NCI-H1930 (cell line): ENCODE measurements at regions not wholly inside any gene's neighbourhood (a gene's known extent, or its start where the extent isn't known, plus 50 kb on each side); places are given as distances from the start of the nearest gene placed in this dataset.
A peak's percentile ranks its signal among the peaks of the same experiment; 100 is the strongest.
"Not testable (repeated sequence)": the region's sequence is repeated elsewhere in the genome, so short reads cannot be mapped to it uniquely, and the experiment has no call there.

Experiments
- DNase-seq, 2 experiments: peaks; one replicate each; lab custom pipeline; 2025; lab: John Stamatoyannopoulos, UW

DNA sequence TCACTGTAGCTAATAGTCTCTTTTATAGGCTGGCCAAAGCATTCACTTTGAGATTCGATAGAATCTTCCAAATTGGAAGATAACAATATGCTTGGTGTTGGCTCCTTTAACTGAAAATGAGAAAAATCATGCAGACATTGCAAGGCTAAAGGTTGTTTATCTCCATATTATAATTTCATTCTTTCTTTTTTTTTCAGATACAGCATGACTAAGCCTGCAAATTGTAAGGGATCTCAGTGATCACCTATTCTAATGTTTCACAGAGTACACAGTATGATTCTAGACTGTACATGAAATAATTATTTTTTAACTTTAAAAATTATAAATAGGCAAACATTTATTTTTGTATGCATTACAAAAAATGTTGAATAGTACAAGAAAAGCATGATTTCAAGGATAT lies 451.7 kb upstream of the DDI1 start:
- no peak for DNase-seq

DNA sequence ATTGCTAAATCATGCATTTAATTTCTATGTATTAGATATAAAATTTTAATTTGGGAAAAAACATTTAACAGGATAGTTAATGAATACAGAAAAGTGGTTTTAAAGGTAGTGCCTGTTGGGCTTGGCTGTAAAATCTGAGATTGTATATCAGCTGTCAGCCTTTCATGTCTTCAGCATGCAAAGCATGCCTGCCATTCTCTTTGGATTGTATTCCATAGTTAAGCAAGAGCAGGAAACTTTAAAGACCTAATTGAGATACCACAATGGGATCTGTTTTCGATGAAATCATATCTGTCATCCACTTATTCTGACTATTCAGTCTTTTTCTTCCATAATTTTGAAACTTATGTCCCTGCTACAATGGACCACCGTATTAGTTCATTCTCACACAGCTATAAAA lies 451.0 kb upstream of the DDI1 start:
- no peak for DNase-seq

DNA sequence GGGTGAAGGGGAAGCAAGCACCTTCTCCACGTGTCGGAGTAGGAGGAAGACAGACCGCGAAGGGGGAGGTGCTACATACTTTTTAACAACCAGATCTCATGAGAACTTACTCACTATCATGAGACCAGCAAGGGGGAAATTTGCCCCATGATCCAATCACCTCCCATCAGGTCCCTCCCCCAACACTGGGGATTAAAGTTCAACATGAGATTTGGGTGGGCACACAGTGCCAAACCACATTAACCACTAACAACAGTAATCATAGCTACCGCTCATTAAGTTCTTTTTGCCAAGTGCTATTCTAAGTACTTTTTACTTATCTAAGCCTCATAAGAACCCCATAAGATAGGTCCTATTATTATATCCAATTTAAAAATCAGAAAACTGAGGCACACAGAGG lies 450.5 kb upstream of the DDI1 start:
- DNase-seq, result no peak

DNA sequence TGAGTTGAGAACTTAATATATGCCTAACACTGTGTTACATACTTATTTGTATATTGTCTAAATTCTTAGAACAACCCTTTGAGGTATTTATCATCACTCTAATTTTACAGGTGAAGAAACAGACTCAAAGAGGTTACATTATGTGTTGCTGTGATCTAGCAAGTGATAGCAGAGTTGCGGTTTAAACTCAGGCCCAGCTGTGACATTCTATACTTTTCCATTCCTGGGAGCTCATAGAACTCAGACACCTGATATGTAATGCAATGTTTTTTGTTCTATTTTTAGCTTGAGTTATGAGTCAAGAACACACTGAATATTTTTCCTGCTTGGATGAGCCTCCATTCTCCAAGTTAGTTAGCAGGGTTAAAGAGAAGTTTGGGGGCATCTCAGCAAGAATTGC lies 449.7 kb upstream of the DDI1 start:
- no peak for DNase-seq

DNA sequence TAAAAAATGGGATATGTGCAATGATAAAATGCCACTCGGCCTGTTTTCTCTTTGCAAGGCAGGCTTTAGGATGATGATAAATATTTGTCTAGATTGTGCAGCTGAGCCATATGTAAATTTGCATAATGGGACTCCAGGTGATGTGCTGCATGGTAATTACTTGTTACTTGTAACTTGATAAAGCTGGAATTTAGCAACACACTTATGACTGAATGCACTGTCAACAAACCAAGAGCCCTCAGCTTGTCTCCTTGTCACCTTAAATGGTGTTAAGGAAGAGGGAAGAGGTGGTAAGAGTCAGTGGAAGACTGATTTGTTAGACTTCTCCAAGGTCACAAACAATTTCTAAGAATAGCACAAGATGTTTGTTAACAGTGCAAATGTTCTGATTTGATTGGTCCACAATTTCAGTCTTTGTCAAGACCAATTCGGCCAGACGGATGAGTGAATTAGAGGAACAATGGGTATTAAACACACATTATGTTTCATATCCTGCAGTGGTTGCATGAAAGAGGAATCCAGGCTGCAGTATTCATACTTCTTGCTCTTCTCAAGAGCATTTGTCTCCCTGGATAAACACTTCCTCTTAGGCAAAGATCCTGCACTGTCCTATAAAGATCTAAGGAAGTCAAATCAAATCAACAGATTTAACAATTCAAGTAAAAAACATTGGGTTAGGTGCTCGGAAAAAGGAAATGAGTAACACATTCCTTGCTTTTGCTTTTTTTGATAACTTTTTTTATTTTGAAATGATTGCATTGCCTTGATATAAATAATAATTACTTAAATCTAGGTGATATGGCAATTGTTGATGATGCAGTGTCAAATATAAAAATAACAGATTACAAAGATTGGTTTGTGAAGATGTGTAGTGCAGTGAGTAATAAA lies 448.3 kb upstream of the DDI1 start:
- no peak for DNase-seq

DNA sequence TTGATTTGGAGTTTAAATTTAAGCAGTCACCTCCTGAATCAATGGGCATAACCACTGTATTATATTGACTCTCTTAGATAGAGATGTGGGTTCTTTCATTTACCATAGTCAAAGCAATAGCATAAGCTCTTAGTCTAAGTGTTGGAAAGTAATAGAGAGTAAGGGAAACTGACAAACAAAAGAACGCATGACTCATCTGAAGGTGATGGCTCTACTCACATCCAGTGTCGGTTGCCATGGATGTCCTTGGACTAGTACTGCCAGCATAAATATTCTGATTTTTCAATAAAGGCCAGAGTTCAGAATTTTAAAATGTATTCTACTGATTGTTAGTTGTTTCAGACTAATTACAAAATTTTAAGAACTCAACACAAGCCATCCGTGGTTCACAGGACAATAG lies 444.9 kb upstream of the DDI1 start:
- no peak for DNase-seq

DNA sequence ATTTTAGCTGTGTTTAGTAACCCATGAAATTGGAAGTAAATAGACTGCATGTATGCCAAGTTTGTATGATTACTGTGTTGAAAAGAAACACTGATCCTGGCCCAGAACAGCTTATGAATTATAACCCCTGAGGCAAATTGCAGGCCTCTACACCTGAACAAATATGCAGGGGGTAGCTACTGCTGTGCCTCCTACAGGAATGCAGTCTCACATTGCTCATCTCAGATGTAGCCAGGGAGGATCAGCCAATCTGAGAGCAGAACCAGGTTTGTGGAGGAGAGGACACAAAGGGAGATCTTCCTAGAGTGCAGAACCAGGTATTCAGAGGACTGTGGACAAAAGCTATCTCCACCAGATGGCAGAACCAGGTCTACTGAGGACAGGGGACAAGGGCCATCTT lies 442.2 kb upstream of the DDI1 start:
- no peak for DNase-seq

DNA sequence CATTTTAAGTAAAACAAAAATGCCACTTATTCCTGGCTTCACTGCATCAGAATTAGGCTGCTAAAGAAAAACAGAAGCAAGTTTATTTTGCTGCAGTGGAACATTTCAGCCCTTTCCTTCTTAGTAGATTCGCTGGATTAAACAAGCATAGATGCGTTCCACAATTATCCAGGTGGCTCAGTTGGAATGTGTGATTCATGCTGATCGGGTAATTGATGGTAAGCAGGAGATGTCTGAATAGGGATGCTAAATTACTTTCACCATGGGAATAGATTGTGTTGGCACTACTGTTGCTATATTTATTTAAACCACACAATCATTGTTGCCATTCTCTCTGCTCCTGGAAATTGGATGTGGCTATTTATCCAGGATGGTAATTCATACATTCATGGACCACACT lies 440.1 kb upstream of the DDI1 start:
- DNase-seq, result peak; percentile 54 to 61

DNA sequence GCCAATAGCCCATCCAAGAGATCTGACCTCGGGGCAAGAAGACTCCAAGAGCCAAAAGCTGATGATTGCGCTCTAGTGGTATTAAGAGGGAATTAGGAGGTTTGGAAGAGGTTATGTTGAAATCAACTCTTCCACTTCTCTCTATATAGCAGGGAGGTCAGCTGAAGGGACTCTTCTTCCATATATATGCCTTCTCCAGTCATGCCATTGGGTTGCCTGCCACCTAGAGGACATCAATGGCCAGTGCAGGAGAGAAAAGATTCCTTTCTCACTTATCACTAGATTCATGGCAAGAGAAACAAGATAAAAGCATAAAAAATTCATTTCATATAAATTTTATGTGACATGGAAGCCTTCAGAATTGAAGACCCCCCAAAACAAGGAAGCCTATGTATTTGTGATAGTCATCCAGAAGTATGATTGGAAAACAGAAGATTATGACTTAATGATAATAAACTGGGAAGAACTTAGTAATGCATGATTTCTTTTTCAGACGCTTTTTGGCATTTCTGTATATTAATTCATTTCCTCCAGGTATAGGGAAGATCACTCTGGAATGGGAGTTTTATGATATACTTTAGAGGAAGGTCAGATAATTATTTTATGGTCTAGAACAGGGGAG lies 435.1 kb upstream of the DDI1 start:
- peak in 1 of 2 experiments; percentile 9 for DNase-seq

DNA sequence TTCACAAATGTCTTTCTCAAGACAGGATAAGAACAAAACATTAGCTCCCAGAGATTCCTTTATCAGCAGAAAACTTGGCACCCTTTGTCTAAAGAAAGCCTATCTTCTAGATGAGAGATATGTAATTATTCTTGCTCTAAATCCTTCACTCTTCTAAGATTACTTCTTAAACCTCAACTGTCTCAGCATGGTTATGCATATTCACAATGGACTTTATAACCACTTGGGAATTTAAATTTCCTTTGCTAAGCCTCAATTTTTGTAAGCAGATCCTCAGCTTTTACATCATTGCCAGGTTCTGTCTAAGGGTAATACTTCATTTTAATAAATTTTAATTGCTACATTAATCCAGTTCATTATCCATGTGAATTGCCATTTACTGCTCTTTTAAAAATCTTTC lies 433.6 kb upstream of the DDI1 start:
- DNase-seq, result no peak

DNA sequence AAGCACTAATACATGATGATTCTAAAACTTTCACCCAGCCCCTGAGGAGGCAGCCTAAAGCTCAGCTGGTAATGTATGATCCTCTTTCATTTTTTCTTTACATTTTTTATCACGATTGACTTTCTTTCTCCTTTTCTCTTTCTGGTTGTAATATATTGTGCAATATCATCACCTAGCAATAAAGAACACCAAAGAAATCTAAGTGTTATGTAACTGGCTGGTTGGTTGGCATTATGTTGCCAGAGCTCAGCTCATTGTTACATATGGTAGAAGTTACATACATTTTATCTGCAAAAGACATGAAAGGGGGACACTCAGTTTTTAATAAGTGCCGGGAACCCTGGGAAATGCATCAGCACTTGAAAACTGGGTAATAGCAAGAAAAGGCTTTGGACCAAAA lies 432.1 kb upstream of the DDI1 start:
- DNase-seq, result no peak

DNA sequence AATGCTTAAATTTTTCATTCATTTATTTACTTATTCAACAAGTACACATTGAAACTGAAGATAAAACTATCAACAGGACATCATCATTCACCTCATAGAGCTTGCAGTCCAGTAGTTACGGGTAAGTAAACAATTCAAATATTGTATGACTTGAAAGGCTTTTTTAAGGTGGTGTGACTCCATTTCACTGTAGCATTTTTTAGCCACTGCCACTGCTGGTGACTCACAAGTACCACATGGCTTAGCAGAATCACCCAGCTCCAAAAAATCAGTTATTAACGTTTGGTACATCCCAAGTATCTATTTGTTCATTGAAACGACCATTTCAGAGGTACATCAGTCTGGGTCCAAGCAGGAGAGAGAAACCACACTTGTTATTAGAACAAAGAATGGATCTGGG lies 427.9 kb upstream of the DDI1 start:
- DNase-seq, result no peak

DNA sequence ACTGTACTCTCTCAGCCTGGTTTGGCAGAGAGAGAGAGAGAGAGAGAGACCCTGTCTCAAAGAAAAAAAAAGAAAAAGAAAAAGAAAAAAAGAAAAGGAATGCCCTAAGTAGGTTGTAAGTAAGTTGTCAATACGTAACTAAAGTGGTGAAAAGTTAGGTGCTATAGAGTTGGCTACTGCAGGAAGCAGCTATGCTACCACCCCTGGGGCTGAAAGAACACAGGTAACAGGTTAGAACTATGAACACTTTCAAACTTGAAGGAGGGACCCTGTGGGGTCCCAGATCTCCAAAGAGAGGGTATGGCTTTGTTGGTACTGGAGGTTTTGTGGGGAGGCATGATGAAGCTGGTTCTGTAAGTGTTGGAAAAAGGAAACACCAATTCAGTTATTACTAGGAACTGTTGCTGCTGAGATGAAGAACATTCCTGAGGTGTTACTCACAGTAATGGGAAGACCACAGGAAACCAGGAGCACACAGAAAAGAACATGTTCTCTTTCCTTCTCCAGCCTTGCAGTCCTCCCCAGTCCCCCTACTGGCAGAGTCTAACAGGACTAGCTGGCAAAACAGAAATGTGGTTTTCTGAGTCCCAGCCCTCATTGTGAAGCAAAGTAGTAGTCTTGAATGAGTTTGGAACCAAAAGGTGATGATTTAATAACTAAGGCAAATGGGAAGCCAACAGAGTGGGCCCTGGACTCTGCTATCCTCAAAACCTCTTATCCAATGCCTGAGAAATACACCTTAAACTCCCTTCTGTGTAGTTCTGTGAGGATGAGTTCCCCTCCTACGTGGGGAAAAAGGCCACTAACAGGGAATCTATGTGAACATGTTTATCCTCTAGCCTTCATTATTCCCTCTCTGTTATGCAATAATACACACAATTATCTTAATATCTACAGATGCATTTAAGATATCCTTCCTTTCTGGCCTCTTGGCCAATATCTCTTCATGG lies 427.0 kb upstream of the DDI1 start:
- DNase-seq, result no peak

DNA sequence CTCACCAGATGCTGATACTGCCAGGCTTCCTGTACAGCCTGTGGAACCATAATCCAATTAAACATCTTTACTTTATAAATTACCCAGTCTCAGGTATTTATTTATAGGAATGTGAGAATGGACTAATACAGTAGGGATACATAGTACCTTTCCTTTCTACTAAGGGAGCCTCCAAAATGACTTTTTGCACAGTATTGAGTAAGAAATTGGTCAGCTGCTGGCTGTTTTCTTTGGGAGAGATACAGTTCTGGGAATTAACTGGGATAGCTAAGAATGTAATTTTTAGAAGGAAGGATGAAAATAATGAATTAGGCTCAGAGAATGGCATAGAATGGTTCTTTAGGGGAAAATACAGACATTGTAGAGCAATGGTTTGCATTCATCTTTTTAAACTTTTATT lies 426.0 kb upstream of the DDI1 start:
- DNase-seq, result no peak

DNA sequence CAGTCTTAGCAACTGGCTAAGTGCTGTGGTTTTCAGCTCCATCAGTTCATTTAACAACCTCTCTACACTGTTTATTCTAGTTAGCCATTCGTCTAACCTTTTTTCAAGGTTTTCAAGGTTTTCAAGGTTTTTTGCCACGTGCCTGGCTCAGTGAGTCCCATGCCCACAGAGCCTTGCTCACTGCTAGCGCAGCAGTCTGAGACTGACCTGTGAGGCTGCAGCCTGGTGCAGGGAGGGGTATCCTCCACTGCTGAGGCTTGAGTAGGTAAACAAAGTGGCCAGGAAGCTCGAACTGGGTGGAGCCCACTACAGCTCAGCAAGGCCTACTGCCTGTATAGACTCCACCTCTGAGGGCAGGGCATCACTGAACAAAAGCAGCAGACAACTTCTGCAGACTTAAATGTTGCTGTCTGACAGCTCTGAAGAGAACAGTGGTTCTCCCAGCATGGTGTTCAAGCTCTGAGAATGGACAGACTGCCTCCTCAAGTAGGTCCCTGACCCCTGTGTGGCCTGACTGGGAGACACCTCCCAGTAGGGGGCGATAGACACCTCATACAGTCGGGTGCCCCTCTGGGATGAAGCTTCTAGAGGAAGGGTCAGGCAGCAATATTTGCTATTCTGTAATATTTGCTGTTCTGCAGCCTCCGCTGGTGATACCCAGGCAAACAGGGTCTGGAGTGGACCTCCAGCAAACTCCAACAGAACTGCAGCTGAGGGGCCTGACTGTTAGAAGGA lies 424.7 kb upstream of the DDI1 start:
- not testable (repeated sequence) for DNase-seq

DNA sequence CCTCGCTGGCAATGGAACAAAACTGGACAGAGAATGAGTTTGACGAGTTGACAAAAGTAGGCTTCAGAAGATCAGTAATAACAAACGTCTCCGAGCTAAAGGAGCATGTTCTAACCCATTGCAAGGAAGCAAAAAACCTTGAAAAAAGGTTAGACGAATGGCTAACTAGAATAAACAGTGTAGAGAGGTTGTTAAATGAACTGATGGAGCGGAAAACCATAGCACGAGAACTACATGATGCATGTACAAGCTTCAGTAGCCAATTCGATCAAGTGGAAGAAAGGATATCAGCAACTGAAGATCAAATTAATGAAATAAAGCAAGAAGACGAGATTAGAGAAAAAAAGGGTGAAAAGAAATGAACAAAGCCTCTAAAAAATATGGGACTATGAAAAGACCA lies 424.0 kb upstream of the DDI1 start:
- not testable (repeated sequence) for DNase-seq

DNA sequence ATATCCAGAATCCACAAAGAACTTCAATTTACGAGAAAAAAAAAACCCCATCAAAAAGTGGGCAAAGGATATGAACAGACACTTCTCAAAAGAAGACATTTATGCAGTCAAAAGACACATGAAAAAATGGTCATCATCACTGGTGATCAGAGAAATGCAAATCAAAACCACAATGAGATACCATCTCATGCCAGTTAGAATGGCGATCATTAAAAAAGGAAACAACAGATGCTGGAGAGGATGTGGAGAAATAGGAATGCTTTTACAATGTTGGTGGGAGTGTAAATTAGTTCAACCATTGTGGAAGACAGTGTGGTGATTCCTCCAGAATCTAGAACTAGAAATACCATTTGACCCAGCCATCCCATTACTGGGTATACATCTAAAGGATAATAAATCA lies 419.9 kb upstream of the DDI1 start:
- DNase-seq, result not testable (repeated sequence)

DNA sequence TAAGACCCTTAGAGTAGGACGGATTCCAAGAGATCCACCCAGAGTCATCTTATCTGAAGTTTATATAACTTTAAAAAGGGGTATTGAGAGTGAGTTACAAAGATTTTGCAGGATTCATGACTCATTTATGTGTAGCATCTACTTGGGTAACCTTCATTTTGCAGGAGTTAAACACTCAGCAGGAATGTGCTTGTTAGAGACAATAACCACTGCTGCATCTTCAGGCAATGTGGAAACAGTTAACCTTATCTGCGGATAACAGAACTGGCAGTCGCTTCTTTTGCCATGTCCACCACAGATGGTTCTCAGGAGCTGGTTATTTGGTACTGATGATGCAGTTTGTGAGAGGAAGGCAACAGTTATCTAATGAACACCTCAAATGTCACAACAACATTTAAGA lies 417.9 kb upstream of the DDI1 start:
- DNase-seq, result no peak

DNA sequence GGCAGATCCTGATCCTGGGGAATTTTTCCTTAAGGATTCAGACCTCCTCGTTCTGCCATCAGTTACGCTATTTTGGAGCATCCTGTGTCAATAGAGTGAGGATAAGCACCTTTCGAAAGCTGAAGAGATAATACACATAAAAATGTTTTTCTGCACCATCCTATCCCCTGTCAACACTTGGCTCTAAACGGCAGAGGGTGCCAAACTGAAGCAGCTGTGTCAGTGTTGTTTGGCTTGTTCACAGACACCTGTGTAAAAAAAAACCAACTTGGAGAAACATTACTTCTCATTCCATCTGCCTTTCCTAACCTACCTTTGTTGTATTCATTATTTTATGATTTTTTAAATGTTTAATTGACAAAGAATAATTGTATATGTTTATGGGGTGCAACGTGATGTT lies 417.0 kb upstream of the DDI1 start:
- no peak for DNase-seq

DNA sequence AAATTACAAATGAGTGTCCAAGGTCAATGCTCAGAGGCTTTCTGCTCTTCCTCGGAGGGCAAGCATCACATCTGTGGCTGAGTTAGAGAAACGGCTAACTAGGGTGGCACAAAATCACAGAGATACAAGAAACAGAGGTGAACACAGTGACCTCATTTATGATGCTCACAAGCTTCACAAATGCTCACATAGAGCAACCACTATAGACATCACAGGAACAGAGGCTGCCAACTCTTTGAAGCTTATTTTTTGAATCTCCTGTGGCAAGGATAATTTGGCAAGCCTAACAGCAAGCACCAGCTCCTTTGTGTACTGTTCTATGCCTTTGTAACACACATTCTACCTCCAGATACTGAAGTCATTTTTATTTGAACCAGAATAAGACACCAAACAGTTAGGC lies 416.5 kb upstream of the DDI1 start:
- no peak for DNase-seq

DNA sequence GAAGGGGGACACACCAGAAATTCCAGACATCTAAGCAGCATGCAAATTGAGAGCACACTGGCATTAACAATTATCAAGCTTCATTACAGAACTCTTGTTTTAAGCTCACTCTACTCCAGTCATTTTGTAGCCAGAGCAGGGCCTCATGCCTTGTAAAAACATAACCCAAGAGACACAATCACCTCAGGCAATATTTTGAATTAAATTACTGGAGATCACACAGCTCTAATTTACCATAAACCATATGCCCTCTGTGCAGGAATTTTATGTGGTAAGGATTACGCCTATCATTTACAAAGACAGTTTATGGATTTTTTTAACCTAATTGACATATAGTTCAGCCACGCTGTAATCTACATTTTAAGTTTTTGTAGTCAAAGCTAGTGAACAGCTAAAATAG lies 414.1 kb upstream of the DDI1 start:
- no peak for DNase-seq

DNA sequence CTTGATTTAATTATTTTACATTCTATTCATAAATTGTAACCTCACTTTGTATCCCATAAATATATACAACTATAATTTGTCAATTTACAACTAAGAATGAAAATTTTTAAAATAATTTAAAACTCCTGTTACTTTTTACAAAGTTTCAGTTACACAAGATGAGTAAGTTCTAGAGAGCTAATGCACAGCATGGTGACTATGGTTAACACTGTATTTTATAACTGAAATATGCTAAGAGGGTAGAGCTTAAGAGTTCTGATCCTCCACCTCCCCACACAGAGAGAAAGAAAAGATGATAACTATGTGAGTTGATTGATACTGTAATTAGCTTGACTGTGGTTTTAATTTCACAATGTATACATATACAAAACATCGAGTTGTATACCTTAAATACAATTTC lies 412.5 kb upstream of the DDI1 start:
- DNase-seq, result no peak
